Common myeloid progenitor, CD34-positive (primary cell): ENCODE measurements at regions not wholly inside any gene's neighbourhood (a gene's known extent, or its start where the extent isn't known, plus 50 kb on each side); places are given as distances from the start of the nearest gene placed in this dataset.

ENCODE experiments used
- CTCF ChIA-PET: fragments of 350-600 bp; sonication (Branson Sonifier 250); formaldehyde crosslinking; loops from one replicate; lab custom pipeline; 2021; ENCODE audit warnings: antibody characterized with exemption; lab: Charles Lee
- POLR2A ChIA-PET: fragments of 350-600 bp; sonication (Branson Sonifier 250); formaldehyde crosslinking; loops from one replicate; lab custom pipeline; 2021; ENCODE audit warnings: antibody characterized with exemption; lab: Charles Lee
- DNase-seq, 3 donors: peaks; one replicate each; pipeline versions ENCODE4 v3.0.0 to v3.0.0-alpha.2; 2013
- H3K27ac ChIP-seq, 2 experiments: 1 replicate in 1 of 2; 2 replicates in 1 of 2; pipeline ENCODE4 v1.7.0; 2013; ENCODE audit warnings: inconsistent platforms in 2 of 2, low read length in 2 of 2, mild to moderate bottlenecking in 2 of 2, low read depth in 1 of 2, moderate library complexity in 1 of 2; ENCODE audit not compliant: severe bottlenecking in 2 of 2, insufficient read depth in 1 of 2, poor library complexity in 1 of 2
- H3K27me3 ChIP-seq, 5 experiments: replicated peaks in 2 of 5; 1 replicate in 3 of 5; 2 replicates in 2 of 5; pipeline versions ENCODE4 v1.6.1 to v1.7.0; 2013; ENCODE audit warnings: low read length in 4 of 5, mild to moderate bottlenecking in 2 of 5, moderate library complexity in 2 of 5, inconsistent platforms in 1 of 5; ENCODE audit not compliant: insufficient read depth in 5 of 5, control insufficient read depth in 4 of 5
- H3K36me3 ChIP-seq, 4 experiments: 1 replicate in 2 of 4; 2 replicates in 2 of 4; pipeline versions ENCODE4 v1.6.1 to v1.7.0; 2013; ENCODE audit warnings: low read length in 3 of 4, control low read depth in 1 of 4, mild to moderate bottlenecking in 1 of 4; ENCODE audit not compliant: control insufficient read depth in 4 of 4, insufficient read depth in 4 of 4
- H3K4me1 ChIP-seq, 4 experiments: 1 replicate in 3 of 4; 2 replicates in 1 of 4; pipeline versions ENCODE4 v1.6.1 to v1.7.1; 2013; ENCODE audit warnings: low read length in 3 of 4, mild to moderate bottlenecking in 3 of 4, control low read depth in 1 of 4, inconsistent platforms in 1 of 4, moderate library complexity in 1 of 4; ENCODE audit not compliant: control insufficient read depth in 4 of 4, insufficient read depth in 4 of 4; ENCODE audit errors: control extremely low read depth in 1 of 4
- H3K4me3 ChIP-seq, 7 experiments: 1 replicate in 4 of 7; 2 replicates in 3 of 7; pipeline versions ENCODE4 v1.5.1 to v1.7.0; 2013; ENCODE audit warnings: mild to moderate bottlenecking in 7 of 7, low read length in 6 of 7, moderate library complexity in 6 of 7, inconsistent platforms in 2 of 7, low read depth in 2 of 7, control low read depth in 1 of 7; ENCODE audit not compliant: insufficient read depth in 4 of 7, control insufficient read depth in 1 of 7; ENCODE audit errors: extremely low read depth in 1 of 7
- H3K9me3 ChIP-seq, 5 experiments: 1 replicate in 4 of 5; 2 replicates in 1 of 5; pipeline versions ENCODE4 v1.6.1 to v1.7.1; 2013; ENCODE audit warnings: low read length in 4 of 5, mild to moderate bottlenecking in 2 of 5, inconsistent platforms in 1 of 5, low read depth in 1 of 5, moderate library complexity in 1 of 5; ENCODE audit not compliant: control insufficient read depth in 4 of 5, insufficient read depth in 2 of 5; ENCODE audit errors: control extremely low read depth in 1 of 5
- WGBS: methylation state at CpG from one replicate; pipeline ENCODE4 v1.1.5; 2013; ENCODE audit not compliant: insufficient coverage; 5-methylcytosine and 5-hydroxymethylcytosine counted together

GRCh38 chr7:41633690-41634089, 69.2 kb downstream of the INHBA start:
- Histone ChIP-seq H3K4me1 (peaks cover 0 to 2% (median 0%) of the 10 kb centered on the region in 4 experiments), H3K9me3 (no peaks in the 10 kb centered on the region), H3K27me3 (no peaks in the 10 kb centered on the region), H3K27ac (no peak overlapping the region), H3K36me3 (no peaks in the 10 kb centered on the region), H3K4me3 (no peak overlapping the region)
- ChIA-PET CTCF (no interaction called here), POLR2A (no interaction called here)
- no peak for DNase-seq
- WGBS, result 100% methylated on average over 3 of the region's 3 CpGs

- WGBS, result 43% methylated on average over 4 of the region's 4 CpGs
- DNase-seq, result peak; percentile 16 to 61 (median 57)
- H3K4me3 ChIP-seq, result no peak overlapping the region
- H3K27ac ChIP-seq, result no peak overlapping the region
- no peaks in the 10 kb centered on the region for H3K36me3 ChIP-seq
- H3K9me3 ChIP-seq, result no peaks in the 10 kb centered on the region
- no peaks in the 10 kb centered on the region for H3K27me3 ChIP-seq
- ChIA-PET POLR2A (no interaction called here), CTCF (no interaction called here)
- no peaks in the 10 kb centered on the region for H3K4me1 ChIP-seq
Observed at GRCh38 chr7:41630741-41631140, 72.1 kb downstream of the INHBA start.

GRCh38 chr7:41629711-41630111, 73.2 kb downstream of the INHBA start:
- Histone ChIP-seq H3K27me3 (no peaks in the 10 kb centered on the region), H3K4me1 (no peaks in the 10 kb centered on the region), H3K36me3 (no peaks in the 10 kb centered on the region), H3K9me3 (no peaks in the 10 kb centered on the region), H3K4me3 (no peak overlapping the region), H3K27ac (no peak overlapping the region)
- DNase-seq, result no peak
- POLR2A ChIA-PET, result no interaction called here
- CTCF ChIA-PET, result no interaction called here
- WGBS, result 71% methylated on average over 1 of the region's 1 CpG

GRCh38 chr7:41628901-41629300, 74.0 kb downstream of the INHBA start:
- Histone ChIP-seq H3K4me1 (no peaks in the 10 kb centered on the region), H3K27ac (no peak overlapping the region), H3K4me3 (no peak overlapping the region), H3K27me3 (no peaks in the 10 kb centered on the region), H3K9me3 (no peaks in the 10 kb centered on the region), H3K36me3 (no peaks in the 10 kb centered on the region)
- 93% methylated on average over 2 of the region's 3 CpGs for WGBS
- ChIA-PET POLR2A (no interaction called here), CTCF (no interaction called here)
- no peak for DNase-seq

GRCh38 chr7:41627645-41628298, 75.1 kb downstream of the INHBA start:
- Histone ChIP-seq H3K27ac (no peak overlapping the region), H3K36me3 (no peaks in the 10 kb centered on the region), H3K4me3 (no peak overlapping the region), H3K4me1 (no peaks in the 10 kb centered on the region), H3K27me3 (no peaks in the 10 kb centered on the region), H3K9me3 (no peaks in the 10 kb centered on the region)
- WGBS, result 93% methylated on average over 4 of the region's 8 CpGs
- ChIA-PET CTCF (no interaction called here), POLR2A (no interaction called here)
- DNase-seq, result no peak

- H3K9me3 ChIP-seq, result no peaks in the 10 kb centered on the region
- H3K36me3 ChIP-seq, result no peaks in the 10 kb centered on the region
- H3K27me3 ChIP-seq, result no peaks in the 10 kb centered on the region
- H3K4me1 ChIP-seq, result no peaks in the 10 kb centered on the region
- CTCF ChIA-PET, result interaction anchor here (0.8 kb wide), 1 partner anchor 72 kb away, joined by 4 read pairs; no protein-coding TSS in a partner anchor
- no peak overlapping the region for H3K27ac ChIP-seq
- no peak for DNase-seq
- no peak overlapping the region for H3K4me3 ChIP-seq
- POLR2A ChIA-PET, result no interaction called here
Observed at GRCh38 chr7:41624818-41625217, 78.1 kb downstream of the INHBA start.

- CTCF ChIA-PET, result no interaction called here
- Histone ChIP-seq H3K27me3 (no peaks in the 10 kb centered on the region), H3K27ac (no peak overlapping the region), H3K4me1 (no peaks in the 10 kb centered on the region), H3K9me3 (no peaks in the 10 kb centered on the region), H3K36me3 (no peaks in the 10 kb centered on the region), H3K4me3 (no peak overlapping the region)
- POLR2A ChIA-PET, result no interaction called here
- DNase-seq, result no peak
- WGBS, result 99% methylated on average over 6 of the region's 7 CpGs
Observed at GRCh38 chr7:41621953-41622831, 80.7 kb downstream of the INHBA start.
